ENCODE measurements at regions not wholly inside any gene's neighbourhood (a gene's known extent, or its start where the extent isn't known, plus 50 kb on each side); places are given as distances from the start of the nearest gene placed in this dataset.

DNA sequence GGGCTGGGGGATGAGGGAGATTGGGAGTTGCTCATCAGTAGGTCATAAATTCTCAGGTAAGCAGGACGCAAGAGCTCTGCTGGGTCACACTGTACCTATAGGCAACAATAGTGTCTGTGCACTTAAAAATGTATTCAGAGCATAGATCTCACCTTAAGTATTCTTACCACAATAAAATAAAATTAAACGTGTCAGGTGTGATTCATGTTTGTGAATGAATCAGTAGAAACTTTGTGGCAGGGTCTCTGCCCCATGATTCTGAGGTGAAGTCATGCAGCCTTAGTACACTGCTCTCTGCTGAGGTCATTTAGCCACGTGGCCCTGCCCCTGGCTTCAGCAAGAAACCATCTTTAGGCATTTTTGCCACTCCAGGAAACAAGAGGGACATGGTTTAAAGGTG is 253.8 kb downstream of the FBXO15 start:
- TF ChIP-seq CTCF (IDR thresholded peaks at IDR 0.05; ENCODE audit: extremely low read depth, missing control alignments), result no peak
- no peak for DNase-seq (ENCODE audit: low spot score)

DNA sequence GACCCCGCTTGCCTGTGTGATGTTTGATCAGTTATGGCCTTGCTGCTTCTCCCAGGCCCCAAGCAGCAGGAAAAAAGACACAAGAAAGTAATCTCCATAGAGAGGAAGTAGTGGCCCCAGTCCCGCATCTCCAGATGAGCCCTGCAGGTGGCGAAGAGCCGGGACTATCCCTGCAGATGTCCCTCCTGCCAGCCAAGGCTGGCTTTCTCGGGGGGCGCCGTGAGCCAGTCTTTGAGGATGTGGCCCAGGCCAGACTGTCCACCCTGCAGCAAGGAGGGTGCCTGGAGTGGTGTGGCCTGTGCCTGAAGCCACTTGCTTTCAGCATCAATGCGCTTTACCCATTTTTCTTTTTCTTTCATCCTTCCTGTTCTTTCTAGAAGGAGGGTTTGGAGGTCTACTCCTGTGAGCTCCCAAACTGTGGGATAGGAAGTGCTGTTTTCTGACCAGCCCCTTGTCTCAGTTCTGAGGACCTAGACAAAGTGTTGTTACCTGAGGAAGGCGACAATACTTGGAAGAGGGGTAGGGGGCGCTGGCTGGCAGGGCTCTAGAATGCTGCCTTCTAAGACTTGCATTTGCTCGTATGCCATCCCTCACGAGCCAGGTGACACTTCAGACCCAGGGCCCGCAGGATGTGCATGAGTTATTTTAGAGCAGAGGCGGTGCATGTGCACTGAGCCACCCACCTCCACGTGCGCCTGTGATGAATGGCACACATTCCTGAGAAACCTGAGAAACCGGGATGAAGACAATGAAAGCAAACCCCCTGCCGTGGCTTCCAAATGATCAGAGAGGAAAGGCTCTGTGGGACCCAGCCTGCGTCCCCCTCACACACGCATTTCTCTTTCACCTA is 255.8 kb downstream of the FBXO15 start:
- DNase-seq (ENCODE audit: low spot score), result peak; percentile 6
- no peak for TF ChIP-seq CTCF (IDR thresholded peaks at IDR 0.05; ENCODE audit: extremely low read depth, missing control alignments)

- no peak for TF ChIP-seq CTCF (IDR thresholded peaks at IDR 0.05; ENCODE audit: extremely low read depth, missing control alignments)
Measured at GRCh38 chr18:73888565-73888964, 259.1 kb downstream of the FBXO15 start.

GRCh38 chr18:73887801-73888200 is 259.8 kb downstream of the FBXO15 start:
- TF ChIP-seq CTCF (IDR thresholded peaks at IDR 0.05; ENCODE audit: extremely low read depth, missing control alignments), result no peak
- DNase-seq (ENCODE audit: low spot score), result no peak

More at GRCh38 chr18:73888565-73888964, 259.1 kb downstream of the FBXO15 start:
- DNase-seq (ENCODE audit: low spot score), result no peak

GRCh38 chr18:73884868-73885267 is 262.8 kb downstream of the FBXO15 start:
- TF ChIP-seq CTCF (IDR thresholded peaks at IDR 0.05; ENCODE audit: extremely low read depth, missing control alignments), result no peak
- DNase-seq (ENCODE audit: low spot score), result no peak

DNA sequence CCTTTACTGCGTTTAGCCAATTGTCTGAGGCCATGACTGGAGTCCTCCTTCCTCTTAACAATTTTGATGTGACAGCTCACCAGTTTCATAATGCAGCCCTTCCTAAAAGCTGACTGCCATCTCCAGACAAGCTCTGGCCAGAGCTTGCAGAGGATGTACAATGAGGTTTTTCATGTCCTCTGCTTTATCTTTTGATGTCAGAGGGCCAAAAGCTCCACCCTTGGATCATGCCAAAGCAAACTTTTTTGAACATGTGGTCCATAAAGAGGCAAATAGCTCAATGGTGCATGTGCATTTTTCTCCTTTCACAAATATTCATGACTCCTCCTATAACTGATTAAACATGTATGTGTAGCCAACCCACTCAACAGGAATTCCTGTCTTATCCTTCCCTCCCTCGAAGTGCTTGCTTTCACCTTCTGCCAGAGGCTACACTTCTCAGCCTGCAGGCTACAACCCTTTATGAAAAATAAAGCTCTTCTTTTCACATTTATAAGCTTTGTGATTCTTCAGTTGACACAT is 266.2 kb downstream of the FBXO15 start:
- no peak for DNase-seq (ENCODE audit: low spot score)
- no peak for TF ChIP-seq CTCF (IDR thresholded peaks at IDR 0.05; ENCODE audit: extremely low read depth, missing control alignments)

- DNase-seq (ENCODE audit: low spot score), result no peak
- no peak for TF ChIP-seq CTCF (IDR thresholded peaks at IDR 0.05; ENCODE audit: extremely low read depth, missing control alignments)
Measured at GRCh38 chr18:73880387-73880786, 267.2 kb downstream of the FBXO15 start.
